IMR-90 (cell line): ENCODE measurements at regions not wholly inside any gene's neighbourhood (a gene's known extent, or its start where the extent isn't known, plus 50 kb on each side); places are given as distances from the start of the nearest gene placed in this dataset.

Experiments used
- ATAC-seq: fragments of 200-7000 bp; cut with Tn5 transposase; 2 replicates; pipeline ENCODE4 v1.9.1; 2020; ENCODE audit warnings: low read depth, mild to moderate bottlenecking, moderate library complexity
- BruUV-seq: library from RNA; stranded (reverse); fragments of 400-500 nt; replicated peaks from 2 replicates; lab custom pipeline; 2021; lab: Mats Ljungman, UMichigan
- CTCF ChIA-PET: fragments of 300-600 bp; formaldehyde crosslinking; extraction: SDS; loops from one replicate; lab custom pipeline; 2021; ENCODE audit warnings: antibody characterized with exemption; lab: Yijun Ruan, JAX
- POLR2A ChIA-PET: fragments of 300-600 bp; sonication (Branson Sonifier 250); formaldehyde crosslinking; loops from one replicate; lab custom pipeline; 2022; ENCODE audit warnings: antibody characterized with exemption; ENCODE audit not compliant: unreplicated experiment; lab: Charles Lee
- DNase-seq: peaks from one replicate; pipeline ENCODE4 v3.0.0; 2013
- H2AFZ ChIP-seq: replicated peaks from 2 replicates; pipeline ENCODE3; 2013; ENCODE audit warnings: low read length, mild to moderate bottlenecking; ENCODE audit not compliant: poor library complexity
- H2AK5ac ChIP-seq: 2 replicates; pipeline ENCODE4 v1.6.1; 2013; ENCODE audit warnings: low read depth, low read length, inconsistent platforms
- H2AK9ac ChIP-seq: replicated peaks from 2 replicates; pipeline ENCODE3; 2013; ENCODE audit warnings: mild to moderate bottlenecking, low read depth, low read length, moderate library complexity; ENCODE audit not compliant: poor library complexity
- H2BK120ac ChIP-seq: 2 replicates; pipeline ENCODE4 v1.6.1; 2013; ENCODE audit warnings: low read depth, low read length, inconsistent platforms
- H2BK15ac ChIP-seq: 3 replicates; pipeline ENCODE4 v1.6.1; 2013; ENCODE audit warnings: low read depth, low read length, inconsistent platforms
- H2BK20ac ChIP-seq: 2 replicates; pipeline ENCODE4 v1.6.1; 2013; ENCODE audit warnings: low read depth, mild to moderate bottlenecking, inconsistent platforms, low read length, moderate library complexity
- H2BK5ac ChIP-seq: 2 replicates; pipeline ENCODE4 v1.6.1; 2013; ENCODE audit warnings: mild to moderate bottlenecking, low read depth, low read length, inconsistent platforms; ENCODE audit not compliant: poor library complexity, severe bottlenecking
- H3K14ac ChIP-seq: replicated peaks from 2 replicates; pipeline ENCODE4 v1.6.1; 2013; ENCODE audit warnings: low read depth, low read length, inconsistent platforms
- H3K18ac ChIP-seq: 2 replicates; pipeline ENCODE4 v1.6.1; 2013; ENCODE audit warnings: low read depth, low read length, control low read depth
- H3K23ac ChIP-seq: 2 replicates; pipeline ENCODE4 v1.6.1; 2013; ENCODE audit warnings: low read depth, low read length, inconsistent platforms
- H3K27ac ChIP-seq: 2 replicates; pipeline ENCODE4 v1.5.1; 2013; ENCODE audit warnings: mild to moderate bottlenecking, control low read depth, low read length; ENCODE audit not compliant: insufficient read depth
- H3K27me3 ChIP-seq: 2 replicates; pipeline ENCODE4 v1.6.1; 2013; ENCODE audit warnings: low read length; ENCODE audit not compliant: control insufficient read depth, insufficient read depth
- H3K36me3 ChIP-seq: 2 replicates; pipeline ENCODE4 v1.6.1; 2013; ENCODE audit warnings: low read length, mixed read lengths; ENCODE audit not compliant: control insufficient read depth, insufficient read depth
- H3K4ac ChIP-seq: 2 replicates; pipeline ENCODE4 v1.6.1; 2013; ENCODE audit warnings: low read depth, low read length, inconsistent platforms
- H3K4me1 ChIP-seq: 2 replicates; pipeline ENCODE4 v1.6.1; 2013; ENCODE audit warnings: low read length, mixed read lengths; ENCODE audit not compliant: control insufficient read depth, insufficient read depth
- H3K4me2 ChIP-seq: 2 replicates; pipeline ENCODE4 v1.6.1; 2013; ENCODE audit warnings: low read depth, mild to moderate bottlenecking, control low read depth, low read length, moderate library complexity
- H3K4me3 ChIP-seq: 2 replicates; pipeline ENCODE4 v1.5.1; 2013; ENCODE audit warnings: low read depth, mild to moderate bottlenecking, control low read depth, low read length, moderate library complexity; ENCODE audit not compliant: insufficient read depth
- H3K56ac ChIP-seq: 2 replicates; pipeline ENCODE4 v1.6.1; 2013; ENCODE audit warnings: low read length, inconsistent platforms; ENCODE audit not compliant: insufficient read depth; ENCODE audit errors: extremely low read depth
- H3K79me1 ChIP-seq, 2 experiments: 2 replicates each; pipeline ENCODE4 v1.6.1; 2013; ENCODE audit warnings: low read length in 2 of 2, inconsistent platforms in 1 of 2, low read depth in 1 of 2
- H3K9ac ChIP-seq: 2 replicates; pipeline ENCODE4 v1.6.1; 2013; ENCODE audit warnings: low read depth, low read length, control low read depth
- H3K9me1 ChIP-seq: 2 replicates; pipeline ENCODE4 v1.6.1; 2013; ENCODE audit warnings: low read length, inconsistent platforms; ENCODE audit not compliant: insufficient read depth
- H3K9me3 ChIP-seq: 2 replicates; pipeline ENCODE4 v1.6.1; 2013; ENCODE audit warnings: low read length; ENCODE audit not compliant: control insufficient read depth, insufficient read depth
- H4K20me1 ChIP-seq: 2 replicates; pipeline ENCODE4 v1.6.1; 2013; ENCODE audit warnings: low read length, inconsistent platforms; ENCODE audit not compliant: insufficient read depth
- H4K5ac ChIP-seq: 2 replicates; pipeline ENCODE4 v1.6.1; 2013; ENCODE audit warnings: mild to moderate bottlenecking, low read depth, low read length, control low read depth
- H4K8ac ChIP-seq, 2 experiments: 2 replicates each; pipeline ENCODE4 v1.6.1; 2013; ENCODE audit warnings: low read depth in 2 of 2, low read length in 2 of 2, control low read depth in 1 of 2, inconsistent platforms in 1 of 2
- H4K91ac ChIP-seq: 2 replicates; pipeline ENCODE4 v1.6.1; 2013; ENCODE audit warnings: low read depth, low read length, inconsistent platforms; ENCODE audit not compliant: insufficient read depth
- BHLHE40 ChIP-seq: fragments of 150-350 bp; IDR thresholded peaks from 2 replicates; pipeline ENCODE4 v1.6.1; 2016; ENCODE audit warnings: mild to moderate bottlenecking, low read depth, low read length
- CEBPB ChIP-seq: IDR thresholded peaks from 2 replicates; pipeline ENCODE4 v1.6.1; 2012; ENCODE audit warnings: low read depth, low read length, improper control_type of control experiment
- CHD1 ChIP-seq: IDR thresholded peaks from 2 replicates; pipeline ENCODE4 v1.6.1; 2012; ENCODE audit warnings: low read depth, low read length, improper control_type of control experiment
- CTCF ChIP-seq: conservative IDR thresholded peaks from 2 replicates; pipeline ENCODE4 v1.5.1; 2012; ENCODE audit warnings: mild to moderate bottlenecking, low read depth, low read length, improper control_type of control experiment
- FOS ChIP-seq: fragments of 150-350 bp; IDR thresholded peaks from 2 replicates; pipeline ENCODE4 v1.6.1; 2016; ENCODE audit warnings: low read depth, low read length
- MAFK ChIP-seq: IDR thresholded peaks from 2 replicates; pipeline ENCODE4 v1.6.1; 2012; ENCODE audit warnings: low read depth, low read length, improper control_type of control experiment
- MAZ ChIP-seq: IDR thresholded peaks from 2 replicates; pipeline ENCODE4 v1.6.1; 2012; ENCODE audit warnings: low read depth, mild to moderate bottlenecking, low read length, improper control_type of control experiment, moderate library complexity, borderline replicate concordance
- MXI1 ChIP-seq: IDR thresholded peaks from 2 replicates; pipeline ENCODE4 v1.6.1; 2012; ENCODE audit warnings: low read depth, mild to moderate bottlenecking, low read length, moderate library complexity, borderline replicate concordance
- NFE2L2 ChIP-seq: fragments of 150-350 bp; IDR thresholded peaks from 2 replicates; pipeline ENCODE4 v1.6.1; 2016; ENCODE audit warnings: low read depth, mild to moderate bottlenecking, low read length
- POLR2A ChIP-seq: IDR thresholded peaks from 2 replicates; pipeline ENCODE4 v1.6.1; 2012; ENCODE audit warnings: mild to moderate bottlenecking, low read depth, low read length
- RAD21 ChIP-seq: IDR thresholded peaks from 2 replicates; pipeline ENCODE4 v1.6.1; 2012; ENCODE audit warnings: low read length, improper control_type of control experiment
- RCOR1 ChIP-seq: IDR thresholded peaks from 2 replicates; pipeline ENCODE4 v1.6.1; 2012; ENCODE audit warnings: mild to moderate bottlenecking, low read length, improper control_type of control experiment; ENCODE audit not compliant: insufficient replicate concordance
- RFX5 ChIP-seq: IDR thresholded peaks from 2 replicates; pipeline ENCODE4 v1.8.0; 2012; ENCODE audit warnings: low read depth, mild to moderate bottlenecking, low read length, moderate library complexity
- SMC3 ChIP-seq: fragments of 150-350 bp; IDR thresholded peaks from 2 replicates; pipeline ENCODE4 v1.6.1; 2016; ENCODE audit warnings: low read depth, mild to moderate bottlenecking, antibody characterized with exemption, low read length, moderate library complexity
- WGBS, 2 experiments: methylation state at CpG; one replicate each; pipeline versions ENCODE4 v1.1.5 to v1.1.7; 2013; ENCODE audit warnings: missing lambda C conversion rate in 2 of 2; ENCODE audit not compliant: insufficient read length in 1 of 2; ENCODE audit errors: extremely low coverage in 2 of 2; 5-methylcytosine and 5-hydroxymethylcytosine counted together
- dilution Hi-C: fragments of 300-500 bp; cut with HindIII; formaldehyde crosslinking; loops from one replicate; pipeline ENCODE4 v1.14.3; 2018; ENCODE audit warnings: low sequenced_read_pairs; ENCODE audit not compliant: unreplicated experiment
- in situ Hi-C: fragments of 300-500 bp; cut with MboI; formaldehyde crosslinking; loops from 3 replicates; pipeline ENCODE4 v1.14.3; 2019; ENCODE audit warnings: low sequenced_read_pairs, inconsistent platforms, mixed read lengths
- intact Hi-C: fragments of 100-400 bp; cut with micrococcal nuclease; formaldehyde crosslinking; loops from 2 replicates; pipeline ENCODE4 v1.10.0; 2022
- TF ChIP-seq, protein P1 (sequence below): fragments of 150-350 bp; IDR thresholded peaks from 2 replicates; pipeline ENCODE4 v1.6.1; 2017; ENCODE audit warnings: mild to moderate bottlenecking, antibody characterized with exemption, low read length, low read depth
- TF ChIP-seq, protein P2 (sequence below): fragments of 150-350 bp; IDR thresholded peaks from 2 replicates; pipeline ENCODE4 v1.6.1; 2016; ENCODE audit warnings: low read depth, mild to moderate bottlenecking, low read length, moderate library complexity, borderline replicate concordance

DNA sequence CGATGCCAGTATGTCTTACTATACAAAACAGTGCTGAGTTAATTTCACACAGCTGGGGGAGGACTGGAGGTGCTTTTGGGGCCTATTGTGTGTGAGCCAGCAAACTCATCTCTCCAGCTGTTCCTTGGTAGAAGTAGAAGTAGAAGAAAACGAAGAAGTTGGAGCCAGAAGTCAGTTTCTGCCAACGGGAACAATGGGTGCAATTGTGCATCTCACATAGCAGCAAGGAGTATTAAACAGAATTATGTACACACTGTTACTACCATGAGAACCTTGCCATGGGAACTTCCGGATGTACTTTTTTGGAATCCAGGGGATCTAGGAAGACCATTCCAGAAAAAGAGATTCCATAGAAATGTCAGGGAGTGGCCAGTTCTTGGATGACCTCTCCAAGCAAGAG is 88.6 kb downstream of the VCPKMT start:
- Histone ChIP-seq H2BK5ac (no peak overlapping the region), H2AK5ac (no peak overlapping the region), H3K4me3 (no peak overlapping the region), H4K91ac (no peak overlapping the region), H3K36me3 (no peaks in the 10 kb centered on the region), H3K14ac (no peak overlapping the region), H2AFZ (no peak overlapping the region), H3K4ac (no peak overlapping the region), H4K5ac (no peak overlapping the region), H2BK15ac (no peak overlapping the region), H3K9ac (no peak overlapping the region), H3K18ac (no peak overlapping the region), H4K8ac (no peak overlapping the region), H3K9me3 (peaks cover 6% of the 10 kb centered on the region), H3K56ac (no peak overlapping the region), H4K20me1 (peaks cover 4% of the 10 kb centered on the region; the same call in 1 of the 2 replicates), H2BK20ac (no peak overlapping the region), H3K9me1 (no peaks in the 10 kb centered on the region), H3K23ac (no peak overlapping the region), H3K4me1 (peaks cover 15% of the 10 kb centered on the region), H3K27me3 (no peaks in the 10 kb centered on the region), H3K79me1 (no peaks in the 10 kb centered on the region; a peak in 1 of 4 replicates), H3K27ac (no peak overlapping the region), H2BK120ac (no peak overlapping the region; the same call in 1 of the 2 replicates), H2AK9ac (no peak overlapping the region), H3K4me2 (no peak overlapping the region)
- TF ChIP-seq POLR2A = no peak
- no peak for TF ChIP-seq RCOR1
- TF ChIP-seq RFX5 = no peak
- no peak for TF ChIP-seq CEBPB
- no peak for TF ChIP-seq MAFK
- TF ChIP-seq RAD21 = no peak
- TF ChIP-seq, protein P1, sequence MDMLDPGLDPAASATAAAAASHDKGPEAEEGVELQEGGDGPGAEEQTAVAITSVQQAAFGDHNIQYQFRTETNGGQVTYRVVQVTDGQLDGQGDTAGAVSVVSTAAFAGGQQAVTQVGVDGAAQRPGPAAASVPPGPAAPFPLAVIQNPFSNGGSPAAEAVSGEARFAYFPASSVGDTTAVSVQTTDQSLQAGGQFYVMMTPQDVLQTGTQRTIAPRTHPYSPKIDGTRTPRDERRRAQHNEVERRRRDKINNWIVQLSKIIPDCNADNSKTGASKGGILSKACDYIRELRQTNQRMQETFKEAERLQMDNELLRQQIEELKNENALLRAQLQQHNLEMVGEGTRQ = no peak
- TF ChIP-seq NFE2L2 = no peak
- no peak for TF ChIP-seq MAZ
- TF ChIP-seq MXI1 = no peak
- TF ChIP-seq FOS = no peak
- TF ChIP-seq CHD1 = no peak
- no peak for TF ChIP-seq BHLHE40
- no peak for TF ChIP-seq SMC3
- TF ChIP-seq, protein P2, sequence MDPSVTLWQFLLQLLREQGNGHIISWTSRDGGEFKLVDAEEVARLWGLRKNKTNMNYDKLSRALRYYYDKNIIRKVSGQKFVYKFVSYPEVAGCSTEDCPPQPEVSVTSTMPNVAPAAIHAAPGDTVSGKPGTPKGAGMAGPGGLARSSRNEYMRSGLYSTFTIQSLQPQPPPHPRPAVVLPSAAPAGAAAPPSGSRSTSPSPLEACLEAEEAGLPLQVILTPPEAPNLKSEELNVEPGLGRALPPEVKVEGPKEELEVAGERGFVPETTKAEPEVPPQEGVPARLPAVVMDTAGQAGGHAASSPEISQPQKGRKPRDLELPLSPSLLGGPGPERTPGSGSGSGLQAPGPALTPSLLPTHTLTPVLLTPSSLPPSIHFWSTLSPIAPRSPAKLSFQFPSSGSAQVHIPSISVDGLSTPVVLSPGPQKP = no peak
- no peak for TF ChIP-seq CTCF
- dilution Hi-C loops = no loop called here
- CTCF ChIA-PET = interaction anchor here (1.2 kb wide), 1 partner anchor 11 kb away, joined by 4 read pairs; no protein-coding TSS in a partner anchor
- POLR2A ChIA-PET = no interaction called here
- intact Hi-C loops = no loop called here
- 83% methylated on average over 1 of the region's 4 CpGs; no CpG with 5 or more reads in 1 of the 2 experiments for WGBS, 2 experiments
- in situ Hi-C loops = no loop called here
- ATAC-seq (no peak), DNase-seq (no peak)
- no TSS peak for BruUV-seq
